HG02981 (cell line): ENCODE measurements at regions not wholly inside any gene's neighbourhood (a gene's known extent, or its start where the extent isn't known, plus 50 kb on each side); places are given as distances from the start of the nearest gene placed in this dataset.
"Not testable (repeated sequence)": the region's sequence is repeated elsewhere in the genome, so short reads cannot be mapped to it uniquely, and the experiment has no call there.

Experiments
- ATAC-seq: cut with Tn5 transposase; IDR thresholded peaks from one replicate; pipeline ENCODE4 v1.9.1; 2021; ENCODE audit warnings: mild to moderate bottlenecking, moderate library complexity; ENCODE audit not compliant: unreplicated experiment

DNA sequence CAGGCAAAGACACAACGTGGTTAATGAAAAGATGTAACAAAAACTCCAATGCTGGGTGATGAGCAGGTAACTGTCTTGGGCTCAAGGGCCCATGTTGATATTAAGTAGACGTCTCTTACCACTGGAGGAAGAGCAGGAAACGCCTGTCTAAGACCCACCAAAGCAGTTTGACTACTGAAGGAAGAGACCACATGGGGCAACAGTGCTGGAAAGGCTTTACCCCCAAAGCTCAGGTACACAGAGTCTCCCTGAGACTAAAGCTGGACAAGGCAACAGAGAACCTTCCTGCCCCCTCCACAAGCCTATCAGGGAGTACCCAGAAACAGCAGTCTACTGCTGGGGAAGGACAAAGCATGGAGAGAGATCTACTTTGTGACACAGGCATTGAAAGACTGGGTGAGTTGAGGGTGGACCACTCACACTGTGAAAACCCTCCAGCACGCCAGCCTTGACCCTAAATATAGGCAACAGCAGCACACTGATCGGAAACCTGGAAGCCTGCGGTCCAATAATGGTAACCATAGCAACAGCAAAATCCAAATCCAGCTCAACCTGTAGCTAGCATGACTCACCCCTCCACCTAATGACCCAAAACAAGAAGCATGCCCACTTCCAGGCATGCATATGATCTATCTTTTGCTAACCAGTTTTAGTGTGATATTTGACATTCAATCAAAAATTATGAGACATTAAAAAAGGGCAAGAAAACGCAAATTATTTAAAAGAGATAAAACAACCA is 270.5 kb upstream of the SDK2 start:
- no peak for ATAC-seq

GRCh38 chr17:73919033-73919432 is 274.8 kb upstream of the SDK2 start:
- ATAC-seq, result not testable (repeated sequence)

- no peak for ATAC-seq
Observed at GRCh38 chr17:73921306-73921705, 277.1 kb upstream of the SDK2 start.

DNA sequence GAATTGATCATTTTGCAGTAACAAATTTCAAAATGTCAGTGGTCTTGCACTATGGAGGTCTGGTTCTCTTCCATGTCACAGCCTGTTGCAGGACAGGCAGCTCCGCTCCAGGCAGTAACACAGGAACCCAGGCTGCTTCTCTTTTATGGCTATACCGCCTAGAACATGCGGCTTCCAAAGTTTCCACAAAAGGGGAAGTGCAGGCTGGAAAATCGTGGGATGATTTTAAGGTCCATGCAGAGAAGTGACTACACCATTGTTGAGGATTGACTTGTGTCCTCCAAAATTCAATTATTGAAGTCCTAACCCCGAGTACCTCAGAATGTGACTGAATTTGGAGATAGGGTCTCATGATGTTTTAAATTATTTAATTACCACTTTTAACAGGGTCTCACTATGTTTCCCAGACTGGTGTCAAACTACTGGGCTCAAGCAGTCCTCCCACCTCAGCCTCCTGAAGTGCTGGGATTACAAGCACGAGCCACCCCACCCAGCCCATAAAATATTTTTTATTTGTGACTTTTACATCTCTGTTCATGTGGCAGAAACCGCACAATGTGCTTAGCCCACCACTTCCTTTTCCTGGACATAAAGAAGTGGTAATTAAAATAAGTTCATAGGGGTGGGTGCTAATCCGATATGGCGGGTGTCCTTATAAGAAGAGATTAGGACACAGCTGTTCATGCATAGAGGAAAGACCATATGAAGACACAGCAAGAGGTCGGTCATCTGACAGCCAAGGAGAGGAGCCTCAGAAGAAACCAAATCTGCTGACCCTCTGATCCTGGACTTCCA is 279.2 kb upstream of the RPL38 start:
- ATAC-seq, result no peak

DNA sequence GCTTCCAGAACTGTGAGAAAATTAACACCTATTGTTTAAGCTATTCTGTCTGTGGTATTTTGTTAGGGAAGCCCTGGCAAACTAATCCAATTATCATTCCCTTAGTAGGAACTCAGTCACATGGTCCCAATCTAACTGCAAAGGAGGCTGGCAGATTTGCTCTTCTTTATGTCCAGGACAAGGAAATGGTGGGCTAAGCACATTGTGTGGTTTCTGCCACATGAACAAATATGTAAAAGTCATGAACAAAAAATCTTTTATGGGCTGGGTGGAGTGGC is 278.6 kb upstream of the RPL38 start:
- ATAC-seq, result no peak

GRCh38 chr17:73929860-73930430 is 273.5 kb upstream of the RPL38 start:
- ATAC-seq, result no peak

- no peak for ATAC-seq
Observed at GRCh38 chr17:73932216-73932749, 271.2 kb upstream of the RPL38 start.

- no peak for ATAC-seq
Observed at GRCh38 chr17:73933164-73933766, 270.2 kb upstream of the RPL38 start.

DNA sequence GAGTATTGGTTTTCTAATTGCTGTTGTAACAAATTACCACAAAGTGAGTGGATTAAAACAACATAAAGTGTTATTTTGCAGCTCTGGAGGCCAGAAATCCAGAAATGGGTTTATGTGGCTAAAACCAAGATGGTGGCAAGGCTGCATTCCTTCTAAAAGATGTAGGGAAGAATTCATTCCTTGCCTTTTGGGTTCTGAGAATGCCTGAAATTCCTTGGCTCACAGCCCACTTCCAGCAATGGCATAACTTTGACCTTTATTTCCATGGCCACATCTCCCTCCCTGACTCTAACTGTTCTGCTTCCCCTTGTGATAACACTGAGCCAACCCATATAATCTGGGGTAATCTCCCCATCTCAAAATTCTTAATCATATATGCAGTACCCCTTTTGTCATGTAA is 269.6 kb upstream of the RPL38 start:
- no peak for ATAC-seq

GRCh38 chr17:73934696-73935095 is 268.8 kb upstream of the RPL38 start:
- ATAC-seq, result no peak

DNA sequence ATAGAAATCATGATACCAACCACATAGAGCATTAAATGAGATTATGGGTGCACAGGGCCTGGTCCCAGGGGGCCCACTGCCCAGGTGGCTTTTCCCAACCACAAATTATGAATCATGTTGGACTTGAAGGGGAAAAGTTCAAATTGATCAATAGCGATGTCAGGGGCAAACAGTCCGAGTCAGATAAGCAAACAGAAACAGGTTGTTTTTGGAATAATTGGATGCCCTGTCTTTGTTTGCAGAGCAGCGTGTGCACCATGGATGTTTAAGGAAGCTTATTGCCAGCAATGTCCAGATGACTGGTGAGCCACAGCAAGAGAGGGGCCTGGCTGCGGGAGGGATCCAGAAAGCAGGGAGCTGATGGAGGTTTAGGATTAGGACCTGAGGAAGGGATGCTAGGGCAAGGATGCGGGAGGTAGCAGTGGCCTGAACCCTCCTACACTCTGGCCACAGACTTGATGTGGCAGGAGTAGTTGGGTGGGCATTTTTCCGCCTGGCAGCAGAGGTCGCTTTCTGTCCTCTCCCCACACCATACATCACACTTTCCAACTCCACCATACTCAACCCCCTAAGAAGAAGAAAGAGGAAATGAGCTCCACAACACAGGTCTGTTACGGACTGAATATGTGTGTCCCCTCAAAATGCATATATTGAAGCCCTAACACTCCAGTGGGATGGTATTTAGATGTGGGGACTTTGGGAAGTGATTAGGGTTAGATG is 266.4 kb upstream of the RPL38 start:
- no peak for ATAC-seq

GRCh38 chr17:73938706-73939105 is 264.8 kb upstream of the RPL38 start:
- ATAC-seq, result no peak

DNA sequence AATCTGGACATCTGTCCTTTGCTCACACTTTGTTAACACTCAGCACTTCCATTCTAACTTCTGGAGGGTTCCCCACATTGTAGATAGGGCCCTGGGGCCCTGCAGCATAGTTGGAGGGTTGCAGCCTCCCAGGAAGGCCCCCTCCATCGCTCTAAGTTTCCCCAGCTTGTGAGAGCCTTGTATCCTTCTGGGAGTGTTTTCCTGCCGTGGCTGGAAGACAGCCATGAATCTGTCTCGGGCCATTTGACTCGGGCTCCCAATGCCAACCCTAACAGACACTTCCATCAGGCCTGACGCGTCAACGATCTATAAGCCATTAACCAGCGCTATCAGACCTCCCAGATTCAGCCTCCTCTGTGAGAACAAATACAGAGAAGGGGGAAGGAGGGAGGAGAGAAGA is 263.7 kb upstream of the RPL38 start:
- no peak for ATAC-seq

DNA sequence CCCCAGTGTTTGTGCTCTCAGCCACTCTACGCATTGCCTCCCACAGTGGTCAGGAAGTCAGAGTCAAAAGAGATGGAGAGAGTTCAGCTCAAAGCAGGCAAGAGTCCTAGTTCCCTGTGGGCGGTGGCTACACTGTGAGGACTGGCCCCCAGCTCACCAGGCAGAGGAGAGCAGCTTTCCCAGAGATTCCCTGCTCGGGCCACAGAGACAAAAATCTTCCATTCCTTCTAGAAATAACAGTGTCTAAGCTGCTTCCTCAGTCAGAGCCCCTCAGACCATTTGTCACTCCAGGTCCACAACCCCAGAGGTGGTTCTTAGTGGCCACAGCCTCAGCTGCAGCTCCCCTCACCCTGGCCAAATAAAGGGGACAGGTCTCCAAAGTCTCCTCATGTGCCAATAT is 263.0 kb upstream of the RPL38 start:
- no peak for ATAC-seq

GRCh38 chr17:73941919-73942530 is 261.5 kb upstream of the RPL38 start:
- no peak for ATAC-seq

DNA sequence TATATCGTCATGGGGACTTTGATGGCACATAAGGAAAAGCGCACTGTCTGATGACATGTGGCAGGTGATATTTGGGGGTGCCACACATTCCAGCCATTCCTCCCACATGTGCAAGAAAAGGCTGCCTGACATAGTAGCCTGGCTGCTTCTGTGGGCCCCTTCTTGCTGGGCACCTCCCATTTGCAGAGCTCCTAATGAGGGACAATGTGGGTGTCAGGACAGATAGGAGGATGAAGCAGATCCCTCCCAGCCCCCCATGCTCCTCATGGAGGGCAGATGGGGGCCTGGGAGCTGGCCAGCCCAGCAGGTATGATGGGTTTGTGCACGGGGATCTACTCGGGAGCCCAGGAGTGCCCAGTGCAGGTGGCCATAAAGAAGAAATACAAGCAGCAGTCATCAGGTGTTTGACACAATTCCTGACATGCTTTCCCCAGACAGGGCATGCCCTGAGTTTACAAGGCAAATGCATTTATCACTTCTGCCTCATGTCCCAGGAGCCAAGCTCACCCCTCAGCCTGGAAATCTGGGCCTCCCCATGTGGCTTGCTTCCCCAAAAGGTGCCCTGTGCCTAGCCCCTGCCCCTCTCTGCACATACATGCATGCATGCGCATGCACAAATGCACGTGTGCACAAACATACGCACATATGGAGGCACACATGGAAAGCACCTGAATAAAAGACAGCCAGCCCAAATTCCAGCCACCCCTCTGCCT is 260.6 kb upstream of the RPL38 start:
- no peak for ATAC-seq

DNA sequence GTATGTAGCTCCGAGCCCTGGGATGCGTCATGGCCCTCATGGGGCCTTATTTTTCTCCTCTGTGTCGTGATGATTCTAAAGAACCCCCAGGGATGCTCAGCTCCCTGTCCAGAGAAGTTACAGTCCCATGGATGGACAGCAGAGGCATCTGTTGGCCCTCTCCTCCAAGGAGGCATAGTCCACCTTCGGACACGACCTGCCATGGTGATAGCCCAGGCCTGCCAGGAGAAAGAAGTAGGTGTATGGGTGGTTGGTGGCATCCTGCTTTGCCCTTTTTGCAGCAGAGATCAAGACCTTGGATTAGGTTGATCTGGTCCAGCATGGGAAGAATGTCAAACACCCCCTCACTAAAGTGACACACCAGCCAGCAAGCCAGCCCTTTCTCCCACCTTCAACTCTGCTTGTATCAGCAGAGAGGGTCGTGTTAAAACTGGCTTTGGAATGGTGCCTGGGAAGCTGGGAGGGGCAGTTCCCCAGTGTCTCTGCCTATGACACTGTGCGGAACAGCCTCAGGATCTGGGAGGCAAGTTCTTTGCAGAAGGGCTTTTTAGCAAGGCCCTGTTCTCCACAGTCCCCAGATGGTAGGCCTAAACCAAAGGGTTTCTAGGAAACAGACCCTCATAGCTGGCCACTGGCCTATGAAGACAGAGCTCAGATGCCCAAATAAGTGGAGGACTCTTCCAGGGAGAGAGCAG is 259.9 kb upstream of the RPL38 start:
- ATAC-seq, result no peak

DNA sequence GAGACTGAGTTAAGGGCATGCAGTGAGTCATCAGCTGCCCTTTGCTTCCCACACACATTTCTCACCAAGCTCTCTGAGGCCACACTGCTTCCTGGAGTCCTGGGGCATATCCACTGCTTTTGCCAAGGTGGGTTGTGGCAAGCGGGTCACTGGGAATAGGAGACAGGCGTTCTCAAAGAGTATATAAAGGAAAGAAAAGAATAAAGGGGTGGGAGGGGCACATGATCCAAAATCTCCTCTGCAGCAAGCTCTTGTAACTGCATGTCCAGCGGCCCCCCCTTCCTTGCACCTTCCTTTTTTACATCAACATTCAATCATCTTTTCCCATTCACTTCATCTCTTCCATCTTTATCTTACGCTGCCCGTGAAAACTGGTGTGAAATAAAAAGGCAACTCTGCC is 259.1 kb upstream of the RPL38 start:
- ATAC-seq, result no peak

DNA sequence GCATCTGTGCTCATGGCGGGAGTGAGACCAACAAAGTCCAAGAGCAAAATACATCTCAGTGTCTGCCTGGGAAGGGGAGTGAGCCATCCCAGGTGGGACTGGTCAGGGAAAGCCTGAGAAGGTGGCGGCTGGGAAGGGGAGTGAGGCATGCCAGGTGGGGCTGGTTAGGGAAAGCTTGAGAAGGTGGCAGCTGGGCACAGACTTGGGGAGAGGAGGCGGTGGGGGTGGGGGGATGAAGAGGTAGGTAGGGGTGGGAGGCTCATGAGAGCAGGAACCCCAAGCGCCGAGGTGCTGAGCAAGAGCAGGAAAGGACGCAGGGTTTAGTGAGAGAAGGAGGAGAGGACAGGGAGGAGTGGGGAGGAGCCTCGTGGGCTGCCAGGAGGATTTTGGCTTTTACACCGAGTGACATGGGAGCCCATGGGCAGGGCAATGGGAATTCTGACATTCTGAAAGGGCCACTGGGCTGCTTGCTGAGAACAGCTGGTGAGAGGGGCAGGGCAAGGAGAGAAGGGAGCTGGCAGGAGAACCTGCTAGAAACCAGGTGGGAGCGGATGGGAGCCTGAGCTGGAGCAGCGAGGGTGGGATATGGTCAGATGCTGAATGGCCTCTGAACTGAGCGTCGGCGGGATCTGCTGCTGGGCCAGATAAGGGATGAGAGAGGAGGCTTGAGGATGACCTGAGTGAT is 256.1 kb upstream of the RPL38 start:
- no peak for ATAC-seq
